ENCODE measurements at regions not wholly inside any gene's neighbourhood (a gene's known extent, or its start where the extent isn't known, plus 50 kb on each side); places are given as distances from the start of the nearest gene placed in this dataset.

DNA sequence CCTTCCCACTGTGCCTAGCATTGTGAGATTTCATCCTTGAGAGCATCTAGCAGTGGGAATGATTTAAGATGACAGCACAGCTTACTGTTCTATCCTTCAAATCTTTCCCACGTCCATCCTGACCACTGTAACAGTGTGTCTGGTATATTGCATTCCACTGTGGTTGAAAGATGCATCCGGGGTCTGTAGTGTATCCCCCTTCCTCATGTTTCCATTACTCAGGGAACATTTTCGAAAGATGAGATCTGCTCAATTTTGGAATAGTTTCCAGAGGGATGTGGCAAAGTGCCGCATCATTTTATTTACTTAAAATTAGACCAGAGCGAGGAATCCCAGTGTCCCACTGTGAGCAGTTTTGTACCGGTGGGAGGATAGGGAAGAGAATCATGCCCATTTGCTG lies 407.1 kb upstream of the PAPPA start:
- intact Hi-C loops (cut with DNase I), result no loop called here
- Histone ChIP-seq H3K27ac (no peak overlapping the region), H3K4me3 (no peak overlapping the region), H3K36me3 (no peaks in the 10 kb centered on the region), H3K9me3 (no peaks in the 10 kb centered on the region), H3K27me3 (peaks cover 0 to 8% (median 0%) of the 10 kb centered on the region in 4 donors), H3K4me1 (no peaks in the 10 kb centered on the region)
- DNase-seq, result no peak
- FAIRE-seq, result no peak
- WGBS, 2 donors, result 62 to 65% methylated on average over 6 of the region's 6 CpGs
- ATAC-seq, result no peak
- TF ChIP-seq, protein P1, sequence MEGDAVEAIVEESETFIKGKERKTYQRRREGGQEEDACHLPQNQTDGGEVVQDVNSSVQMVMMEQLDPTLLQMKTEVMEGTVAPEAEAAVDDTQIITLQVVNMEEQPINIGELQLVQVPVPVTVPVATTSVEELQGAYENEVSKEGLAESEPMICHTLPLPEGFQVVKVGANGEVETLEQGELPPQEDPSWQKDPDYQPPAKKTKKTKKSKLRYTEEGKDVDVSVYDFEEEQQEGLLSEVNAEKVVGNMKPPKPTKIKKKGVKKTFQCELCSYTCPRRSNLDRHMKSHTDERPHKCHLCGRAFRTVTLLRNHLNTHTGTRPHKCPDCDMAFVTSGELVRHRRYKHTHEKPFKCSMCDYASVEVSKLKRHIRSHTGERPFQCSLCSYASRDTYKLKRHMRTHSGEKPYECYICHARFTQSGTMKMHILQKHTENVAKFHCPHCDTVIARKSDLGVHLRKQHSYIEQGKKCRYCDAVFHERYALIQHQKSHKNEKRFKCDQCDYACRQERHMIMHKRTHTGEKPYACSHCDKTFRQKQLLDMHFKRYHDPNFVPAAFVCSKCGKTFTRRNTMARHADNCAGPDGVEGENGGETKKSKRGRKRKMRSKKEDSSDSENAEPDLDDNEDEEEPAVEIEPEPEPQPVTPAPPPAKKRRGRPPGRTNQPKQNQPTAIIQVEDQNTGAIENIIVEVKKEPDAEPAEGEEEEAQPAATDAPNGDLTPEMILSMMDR (IDR thresholded peaks at IDR 0.05), result no peak

DNA sequence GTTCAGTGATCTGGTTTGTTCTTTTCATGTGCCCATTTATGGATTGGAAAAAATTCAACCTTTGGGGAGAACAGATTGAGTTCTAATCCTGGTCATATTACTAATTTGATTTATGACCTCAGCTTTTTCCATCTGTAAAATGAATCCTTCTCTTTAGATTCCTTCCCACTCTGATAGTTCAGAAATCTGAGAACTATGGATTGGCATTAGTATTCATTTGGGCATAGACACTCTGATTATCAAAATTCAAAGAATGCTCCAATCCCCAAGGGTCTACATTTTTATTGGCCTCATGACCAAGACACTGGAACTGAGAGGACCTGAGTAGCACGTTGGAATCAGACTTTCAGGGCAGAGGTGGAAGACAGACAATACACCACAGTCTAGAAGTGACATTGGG lies 405.9 kb upstream of the PAPPA start:
- intact Hi-C loops (cut with DNase I), result no loop called here
- FAIRE-seq, result no peak

DNA sequence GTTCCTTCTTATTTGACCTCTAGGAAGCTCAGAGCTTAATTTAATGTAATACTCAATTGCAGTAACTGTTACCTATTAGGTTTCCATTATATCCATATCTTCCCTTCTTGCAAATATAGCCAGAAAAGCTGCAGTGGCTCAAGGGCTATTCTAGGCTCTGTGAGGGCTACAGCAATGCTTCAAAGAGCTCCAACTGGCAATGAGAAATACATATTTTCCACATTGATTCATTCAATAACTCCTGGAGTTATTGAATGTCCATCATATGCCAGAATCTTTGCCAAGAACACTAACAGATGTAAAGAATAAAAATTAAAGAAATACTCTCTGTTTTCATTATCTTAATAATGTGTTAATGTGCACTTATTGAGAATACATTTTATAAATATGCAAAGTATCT lies 396.9 kb upstream of the PAPPA start:
- no peak for DNase-seq
- Histone ChIP-seq H3K27ac (no peak overlapping the region), H3K9me3 (no peaks in the 10 kb centered on the region), H3K36me3 (no peaks in the 10 kb centered on the region), H3K4me1 (no peaks in the 10 kb centered on the region), H3K4me3 (no peak overlapping the region), H3K27me3 (no peaks in the 10 kb centered on the region)
- FAIRE-seq, result no peak
- ATAC-seq, result no peak
- intact Hi-C loops (cut with DNase I), result no loop called here
- TF ChIP-seq, protein P1 (IDR thresholded peaks at IDR 0.05), result no peak

More for the DNA sequence above, 405.9 kb upstream of the PAPPA start:
- H3K4me3 ChIP-seq, result no peak overlapping the region
- TF ChIP-seq, protein P1 (IDR thresholded peaks at IDR 0.05), result no peak
- peaks cover 0 to 8% (median 0%) of the 10 kb centered on the region in 4 donors for H3K27me3 ChIP-seq
- DNase-seq (no peak), ATAC-seq (no peak)
- no peak overlapping the region for H3K27ac ChIP-seq
- no peaks in the 10 kb centered on the region for H3K36me3 ChIP-seq
- H3K4me1 ChIP-seq, result no peaks in the 10 kb centered on the region
- H3K9me3 ChIP-seq, result no peaks in the 10 kb centered on the region
- 20 to 36% methylated on average over 1 of the region's 1 CpG for WGBS, 2 donors

DNA sequence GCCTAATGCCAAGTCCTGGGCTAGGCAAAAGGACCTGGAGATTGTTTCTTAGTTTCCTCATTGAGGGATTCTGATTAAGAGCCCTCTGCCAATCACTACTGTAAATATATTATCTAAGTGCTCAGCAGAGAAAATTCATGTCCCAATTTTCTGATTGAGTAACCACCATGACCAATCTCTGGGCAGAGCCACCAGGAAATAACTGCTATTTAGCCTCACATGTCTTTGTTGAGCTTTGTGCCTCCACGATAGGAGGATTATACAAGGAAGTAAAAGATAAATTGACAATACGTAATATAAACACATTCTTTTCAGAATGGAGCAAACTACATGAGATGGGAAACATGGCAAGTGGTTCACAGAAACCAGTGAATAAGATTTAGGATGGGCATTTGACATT lies 396.1 kb upstream of the PAPPA start:
- FAIRE-seq (no peak), DNase-seq (no peak), ATAC-seq (peak in 3 of 4 donors; percentile 26 to 77 (median 39))
- TF ChIP-seq, protein P1 (IDR thresholded peaks at IDR 0.05), result no peak
- Histone ChIP-seq H3K4me3 (no peak overlapping the region), H3K9me3 (no peaks in the 10 kb centered on the region), H3K27me3 (no peaks in the 10 kb centered on the region), H3K27ac (no peak overlapping the region), H3K36me3 (no peaks in the 10 kb centered on the region), H3K4me1 (no peaks in the 10 kb centered on the region)
- intact Hi-C loops (cut with DNase I), result no loop called here
- 44 to 56% methylated on average over 2 of the region's 2 CpGs for WGBS, 2 donors

DNA sequence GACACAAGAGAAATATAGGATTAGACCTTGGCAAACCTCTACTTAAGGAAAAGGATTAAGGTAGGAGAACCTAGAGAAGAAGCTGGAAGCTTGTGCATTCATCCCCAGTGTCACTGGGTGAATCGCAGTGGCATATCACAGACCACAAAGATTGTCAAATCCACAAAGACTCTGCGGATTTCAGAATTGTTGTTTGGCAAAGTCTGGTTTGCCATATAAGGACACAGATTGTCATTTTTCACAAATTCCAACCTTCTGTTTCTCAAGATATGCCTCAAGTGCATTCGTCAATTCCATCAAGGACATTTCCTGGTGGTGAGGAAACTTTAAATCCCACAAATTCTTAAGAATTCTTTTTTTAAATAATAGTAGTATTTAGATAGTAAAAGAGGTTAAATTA lies 395.1 kb upstream of the PAPPA start:
- 38 to 57% methylated on average over 3 of the region's 3 CpGs for WGBS, 2 donors
- TF ChIP-seq, protein P1 (IDR thresholded peaks at IDR 0.05), result no peak
- no peak for FAIRE-seq
- intact Hi-C loops (cut with DNase I), result no loop called here
- H3K4me3 ChIP-seq, result no peak overlapping the region
- H3K4me1 ChIP-seq, result peaks cover 0 to under 1% (median 0%) of the 10 kb centered on the region in 3 donors
- no peak for DNase-seq
- ATAC-seq, result no peak
- no peaks in the 10 kb centered on the region for H3K9me3 ChIP-seq
- H3K27me3 ChIP-seq, result no peaks in the 10 kb centered on the region
- no peaks in the 10 kb centered on the region for H3K36me3 ChIP-seq
- H3K27ac ChIP-seq, result no peak overlapping the region
